ENCODE measurements at regions not wholly inside any gene's neighbourhood (a gene's known extent, or its start where the extent isn't known, plus 50 kb on each side); places are given as distances from the start of the nearest gene placed in this dataset.

DNA sequence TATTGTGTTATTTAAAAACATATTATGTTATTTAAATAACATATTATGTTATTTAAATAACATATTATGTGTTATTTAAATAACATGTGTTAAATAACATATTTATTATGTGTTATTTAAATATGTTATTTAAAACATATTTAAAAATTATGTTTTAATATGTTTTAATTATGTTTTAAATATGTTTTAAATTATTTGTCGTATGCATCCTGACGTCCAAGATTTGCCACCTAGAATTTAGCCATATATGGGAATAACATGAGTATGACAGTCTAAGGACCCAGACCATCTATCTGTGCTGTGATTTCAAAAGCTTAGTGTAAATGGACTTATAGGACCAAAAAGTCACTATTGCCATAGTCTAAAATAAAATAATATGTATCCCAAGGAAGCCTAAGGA lies 484.3 kb upstream of the KLHL29 start:
- TF ChIP-seq, protein P1, sequence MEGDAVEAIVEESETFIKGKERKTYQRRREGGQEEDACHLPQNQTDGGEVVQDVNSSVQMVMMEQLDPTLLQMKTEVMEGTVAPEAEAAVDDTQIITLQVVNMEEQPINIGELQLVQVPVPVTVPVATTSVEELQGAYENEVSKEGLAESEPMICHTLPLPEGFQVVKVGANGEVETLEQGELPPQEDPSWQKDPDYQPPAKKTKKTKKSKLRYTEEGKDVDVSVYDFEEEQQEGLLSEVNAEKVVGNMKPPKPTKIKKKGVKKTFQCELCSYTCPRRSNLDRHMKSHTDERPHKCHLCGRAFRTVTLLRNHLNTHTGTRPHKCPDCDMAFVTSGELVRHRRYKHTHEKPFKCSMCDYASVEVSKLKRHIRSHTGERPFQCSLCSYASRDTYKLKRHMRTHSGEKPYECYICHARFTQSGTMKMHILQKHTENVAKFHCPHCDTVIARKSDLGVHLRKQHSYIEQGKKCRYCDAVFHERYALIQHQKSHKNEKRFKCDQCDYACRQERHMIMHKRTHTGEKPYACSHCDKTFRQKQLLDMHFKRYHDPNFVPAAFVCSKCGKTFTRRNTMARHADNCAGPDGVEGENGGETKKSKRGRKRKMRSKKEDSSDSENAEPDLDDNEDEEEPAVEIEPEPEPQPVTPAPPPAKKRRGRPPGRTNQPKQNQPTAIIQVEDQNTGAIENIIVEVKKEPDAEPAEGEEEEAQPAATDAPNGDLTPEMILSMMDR (IDR thresholded peaks at IDR 0.05 in 4 of 5, conservative IDR thresholded peaks at IDR 0.05 in 1 of 5): no peak
- TF ChIP-seq POLR2A (IDR thresholded peaks at IDR 0.05): no peak

Data from gastrocnemius medialis (tissue), 4 donors.